H9 (cell line): ENCODE measurements at regions not wholly inside any gene's neighbourhood (a gene's known extent, or its start where the extent isn't known, plus 50 kb on each side); places are given as distances from the start of the nearest gene placed in this dataset.

Experiments used
- DNase-seq: peaks from one replicate; pipeline ENCODE4 v3.0.0-alpha.2; 2017
- H2AFZ ChIP-seq: one replicate; pipeline ENCODE4 v1.6.1; 2013; ENCODE audit warnings: mild to moderate bottlenecking, low read length, control low read depth, moderate library complexity
- H2AK5ac ChIP-seq: 2 replicates; pipeline ENCODE4 v1.6.1; 2013; ENCODE audit warnings: low read length, control low read depth, mixed read lengths; ENCODE audit not compliant: insufficient read length
- H2BK120ac ChIP-seq: one replicate; pipeline ENCODE4 v1.6.1; 2013; ENCODE audit warnings: low read depth, mild to moderate bottlenecking, low read length, control low read depth, inconsistent platforms; ENCODE audit not compliant: poor library complexity, severe bottlenecking
- H2BK12ac ChIP-seq: 2 replicates; pipeline ENCODE4 v1.6.1; 2013; ENCODE audit warnings: low read length, control low read depth, mixed read lengths, low read depth; ENCODE audit not compliant: insufficient read length
- H2BK15ac ChIP-seq: 2 replicates; pipeline ENCODE4 v1.6.1; 2013; ENCODE audit warnings: low read depth, low read length, control low read depth
- H2BK20ac ChIP-seq: one replicate; pipeline ENCODE4 v1.6.1; 2013; ENCODE audit warnings: low read depth, mild to moderate bottlenecking, low read length, control low read depth, inconsistent platforms; ENCODE audit not compliant: poor library complexity, severe bottlenecking
- H2BK5ac ChIP-seq: 2 replicates; pipeline ENCODE4 v1.6.1; 2013; ENCODE audit warnings: low read length, control low read depth, mixed read lengths; ENCODE audit not compliant: insufficient read length
- H3K14ac ChIP-seq: 2 replicates; pipeline ENCODE4 v1.6.1; 2013; ENCODE audit warnings: low read length, control low read depth; ENCODE audit not compliant: insufficient read depth
- H3K18ac ChIP-seq: 2 replicates; pipeline ENCODE4 v1.6.1; 2013; ENCODE audit warnings: low read depth, mild to moderate bottlenecking, mixed read lengths, low read length, control low read depth; ENCODE audit not compliant: insufficient read length
- H3K23ac ChIP-seq: 2 replicates; pipeline ENCODE4 v1.6.1; 2013; ENCODE audit warnings: low read length, control low read depth, mixed read lengths, low read depth; ENCODE audit not compliant: insufficient read length
- H3K23me2 ChIP-seq: 2 replicates; pipeline ENCODE4 v1.6.1; 2013; ENCODE audit warnings: low read depth, mild to moderate bottlenecking, mixed read lengths, low read length, control low read depth; ENCODE audit not compliant: insufficient read length, poor library complexity, severe bottlenecking
- H3K27ac ChIP-seq: 2 replicates; pipeline ENCODE4 v1.5.1; 2013; ENCODE audit warnings: low read length, control low read depth, mixed read lengths, low read depth; ENCODE audit not compliant: insufficient read length
- H3K27me3 ChIP-seq: 2 replicates; pipeline ENCODE4 v1.6.1; 2013; ENCODE audit warnings: low read length, control low read depth, inconsistent platforms; ENCODE audit not compliant: insufficient read depth
- H3K4ac ChIP-seq: 2 replicates; pipeline ENCODE4 v1.6.1; 2013; ENCODE audit warnings: low read depth, mild to moderate bottlenecking, control low read depth, inconsistent platforms, low read length, moderate library complexity
- H3K4me1 ChIP-seq: 2 replicates; pipeline ENCODE4 v1.6.1; 2013; ENCODE audit warnings: low read length, control low read depth, inconsistent platforms; ENCODE audit not compliant: insufficient read depth
- H3K4me2 ChIP-seq: 2 replicates; pipeline ENCODE4 v1.6.1; 2013; ENCODE audit warnings: low read length, control low read depth, mixed read lengths; ENCODE audit not compliant: insufficient read length, insufficient read depth
- H3K56ac ChIP-seq: 2 replicates; pipeline ENCODE4 v1.6.1; 2013; ENCODE audit warnings: low read depth, mild to moderate bottlenecking, mixed read lengths, low read length, control low read depth; ENCODE audit not compliant: insufficient read length
- H3K79me1 ChIP-seq: 2 replicates; pipeline ENCODE4 v1.6.1; 2013; ENCODE audit warnings: low read depth, mild to moderate bottlenecking, moderate library complexity, low read length, control low read depth, inconsistent platforms; ENCODE audit not compliant: insufficient read depth, poor library complexity, severe bottlenecking
- H3K79me2 ChIP-seq: 2 replicates; pipeline ENCODE4 v1.6.1; 2013; ENCODE audit warnings: low read length, control low read depth, inconsistent platforms; ENCODE audit not compliant: insufficient read depth
- H3K9ac ChIP-seq: 2 replicates; pipeline ENCODE4 v1.6.1; 2013; ENCODE audit warnings: low read length, control low read depth, mixed read lengths; ENCODE audit not compliant: insufficient read length; ENCODE audit errors: extremely low read depth
- H3K9me3 ChIP-seq: one replicate; pipeline ENCODE4 v1.6.1; 2013; ENCODE audit warnings: low read depth, low read length, inconsistent platforms; ENCODE audit not compliant: control insufficient read depth
- H3T11ph ChIP-seq: one replicate; pipeline ENCODE4 v1.6.1; 2013; ENCODE audit warnings: mild to moderate bottlenecking, low read length, control low read depth, inconsistent platforms
- H4K20me1 ChIP-seq: one replicate; pipeline ENCODE4 v1.6.1; 2013; ENCODE audit not compliant: control insufficient read depth, insufficient read length, insufficient read depth
- H4K5ac ChIP-seq: 2 replicates; pipeline ENCODE4 v1.6.1; 2013; ENCODE audit warnings: low read depth, mild to moderate bottlenecking, mixed read lengths, low read length, control low read depth; ENCODE audit not compliant: insufficient read length
- H4K8ac ChIP-seq: replicated peaks from 2 replicates; pipeline ENCODE4 v1.6.1; 2013; ENCODE audit warnings: low read length, control low read depth, mixed read lengths, low read depth; ENCODE audit not compliant: insufficient read length
- H4K91ac ChIP-seq: 2 replicates; pipeline ENCODE4 v1.6.1; 2013; ENCODE audit warnings: low read depth, mild to moderate bottlenecking, moderate library complexity, mixed read lengths, low read length, control low read depth; ENCODE audit not compliant: insufficient read length
- H3K27ac Mint-ChIP-seq, 3 experiments: 2 replicates in 2 of 3; 3 replicates in 1 of 3; pipeline ENCODE4 v1.8.0; 2020 to 2021; ENCODE audit warnings: mixed read lengths in 3 of 3, mild to moderate bottlenecking in 1 of 3, moderate library complexity in 1 of 3
- H3K27me3 Mint-ChIP-seq: 2 replicates; pipeline ENCODE4 v1.8.0; 2021; ENCODE audit warnings: low read depth, mild to moderate bottlenecking, moderate library complexity, mixed read lengths
- H3K36me3 Mint-ChIP-seq, 3 experiments: 2 replicates in 2 of 3; 3 replicates in 1 of 3; pipeline ENCODE4 v1.8.0; 2020 to 2021; ENCODE audit warnings: low read depth in 3 of 3, mixed read lengths in 3 of 3; ENCODE audit not compliant: insufficient read depth in 1 of 3
- H3K4me1 Mint-ChIP-seq, 2 experiments: 2 replicates each; pipeline ENCODE4 v1.8.0; 2020; ENCODE audit warnings: mixed read lengths in 2 of 2
- H3K4me3 Mint-ChIP-seq, 2 experiments: 2 replicates in 1 of 2; 3 replicates in 1 of 2; pipeline ENCODE4 v1.8.0; 2020 to 2021; ENCODE audit warnings: mild to moderate bottlenecking in 2 of 2, mixed read lengths in 2 of 2, moderate library complexity in 1 of 2
- H3K9me3 Mint-ChIP-seq, 2 experiments: 2 replicates in 1 of 2; 3 replicates in 1 of 2; pipeline ENCODE4 v1.8.0; 2020; ENCODE audit warnings: mild to moderate bottlenecking in 2 of 2, mixed read lengths in 2 of 2, moderate library complexity in 1 of 2
- CTCF ChIP-seq: fragments of 200-600 bp; sonication (generic); conservative IDR thresholded peaks from 3 replicates; pipeline ENCODE4 v1.8.0; 2021; ENCODE audit warnings: antibody characterized with exemption, mild to moderate bottlenecking
- WGBS: extraction: QIAGEN DNeasy Blood & Tissue Kit; methylation state at CpG from one replicate; pipeline ENCODE4 v1.1.7; 2013; ENCODE audit warnings: missing lambda C conversion rate, low lambda C conversion rate, mixed read lengths; ENCODE audit not compliant: insufficient read length; ENCODE audit errors: extremely low coverage; 5-methylcytosine and 5-hydroxymethylcytosine counted together

GRCh38 chr18:25516121-25516520 lies 164.2 kb upstream of the ZNF521 start:
- H3K36me3 Mint-ChIP-seq: peaks cover 0 to 1% (median 0%) of the 10 kb centered on the region in 3 experiments; a peak in 2 of 7 replicates
- WGBS: no CpG with 5 or more reads among the region's 5 CpGs
- H3K4me2 ChIP-seq: no peak overlapping the region

More at GRCh38 chr18:25516121-25516520, 164.2 kb upstream of the ZNF521 start:
- H3K56ac ChIP-seq: no peak overlapping the region
- no peak overlapping the region for H2AFZ ChIP-seq
- no peaks in the 10 kb centered on the region for H3K4me1 ChIP-seq
- H3K27ac ChIP-seq: no peak overlapping the region
- no peak overlapping the region for H4K5ac ChIP-seq
- no peaks in the 10 kb centered on the region; the same call in none of the 2 replicates for H3K27me3 Mint-ChIP-seq
- no peak overlapping the region for H2BK15ac ChIP-seq
- H3K18ac ChIP-seq: no peak overlapping the region
- H3T11ph ChIP-seq: no peak overlapping the region
- no peak overlapping the region for H3K4me3 Mint-ChIP-seq
- no peak overlapping the region for H4K91ac ChIP-seq
- peaks cover 2 to 8% of the 10 kb centered on the region in 2 experiments; a peak in 3 of 4 replicates for H3K4me1 Mint-ChIP-seq
- no peak overlapping the region for H2BK12ac ChIP-seq
- no peaks in the 10 kb centered on the region for H3K23me2 ChIP-seq
- H3K27ac Mint-ChIP-seq: no peak overlapping the region
- TF ChIP-seq CTCF: no peak
- no peak overlapping the region for H3K9ac ChIP-seq
- H3K9me3 Mint-ChIP-seq: peaks cover 0 to 2% of the 10 kb centered on the region in 2 experiments; a peak in 1 of 5 replicates
- H3K79me1 ChIP-seq: no peaks in the 10 kb centered on the region
- H3K23ac ChIP-seq: no peak overlapping the region
- no peak overlapping the region for H2BK120ac ChIP-seq
- H3K9me3 ChIP-seq: no peaks in the 10 kb centered on the region
- DNase-seq: no peak
- H3K4ac ChIP-seq: no peak overlapping the region
- no peak overlapping the region for H4K8ac ChIP-seq
- no peak overlapping the region for H3K14ac ChIP-seq
- no peaks in the 10 kb centered on the region for H3K79me2 ChIP-seq
- no peak overlapping the region for H2AK5ac ChIP-seq
- no peaks in the 10 kb centered on the region for H4K20me1 ChIP-seq
- H3K27me3 ChIP-seq: no peaks in the 10 kb centered on the region
- H2BK5ac ChIP-seq: no peak overlapping the region
- no peak overlapping the region for H2BK20ac ChIP-seq
